ENCODE measurements at regions not wholly inside any gene's neighbourhood (a gene's known extent, or its start where the extent isn't known, plus 50 kb on each side); places are given as distances from the start of the nearest gene placed in this dataset.
"Not testable (repeated sequence)": the region's sequence is repeated elsewhere in the genome, so short reads cannot be mapped to it uniquely, and the experiment has no call there.

GRCh38 chr11:121374286-121374985, 77.7 kb upstream of the SORL1 start:
- POLR2A ChIA-PET, result no interaction called here
- CTCF ChIA-PET, result no interaction called here
- no peak for TF ChIP-seq ARNT (IDR thresholded peaks at IDR 0.05)
- no peak for TF ChIP-seq LEF1 (IDR thresholded peaks at IDR 0.05; ENCODE audit: borderline replicate concordance)
- TF ChIP-seq SUZ12 (IDR thresholded peaks at IDR 0.05), result no peak
- no peak for TF ChIP-seq L3MBTL2 (conservative IDR thresholded peaks at IDR 0.05)
- TF ChIP-seq ELF4 (IDR thresholded peaks at IDR 0.05), result no peak
- TF ChIP-seq ZNF384 (IDR thresholded peaks at IDR 0.05), result no peak
- TF ChIP-seq HDGF (IDR thresholded peaks at IDR 0.05; ENCODE audit: borderline replicate concordance), result no peak
- no peak for TF ChIP-seq PKNOX1 (IDR thresholded peaks at IDR 0.05)
- TF ChIP-seq SP1 (IDR thresholded peaks at IDR 0.05), result no peak
- no peak for TF ChIP-seq FOXA1 (IDR thresholded peaks at IDR 0.05)
- TF ChIP-seq BHLHE40 (IDR thresholded peaks at IDR 0.05; ENCODE audit: borderline replicate concordance), result no peak
- TF ChIP-seq FOXK2 (IDR thresholded peaks at IDR 0.05), result no peak
- no peak for TF ChIP-seq NFRKB (IDR thresholded peaks at IDR 0.05)
- TF ChIP-seq CTBP1 (IDR thresholded peaks at IDR 0.05; ENCODE audit: borderline replicate concordance), result no peak
- no peak for TF ChIP-seq TARDBP (IDR thresholded peaks at IDR 0.05)
- no peak for DNase-seq (ENCODE audit: extremely low spot score)

- POLR2A ChIA-PET, result no interaction called here
- CTCF ChIA-PET, result no interaction called here
- TF ChIP-seq SUZ12 (IDR thresholded peaks at IDR 0.05), result no peak
- no peak for TF ChIP-seq FOXA1 (IDR thresholded peaks at IDR 0.05)
- no peak for TF ChIP-seq ARNT (IDR thresholded peaks at IDR 0.05)
- no peak for TF ChIP-seq LEF1 (IDR thresholded peaks at IDR 0.05; ENCODE audit: borderline replicate concordance)
- TF ChIP-seq ELF4 (IDR thresholded peaks at IDR 0.05), result no peak
- TF ChIP-seq FOXM1 (IDR thresholded peaks at IDR 0.05; ENCODE audit: borderline replicate concordance), result no peak
- TF ChIP-seq SP1 (IDR thresholded peaks at IDR 0.05), result no peak
- TF ChIP-seq PKNOX1 (IDR thresholded peaks at IDR 0.05), result no peak
- no peak for TF ChIP-seq HDGF (IDR thresholded peaks at IDR 0.05; ENCODE audit: borderline replicate concordance)
- TF ChIP-seq L3MBTL2 (conservative IDR thresholded peaks at IDR 0.05), result no peak
- TF ChIP-seq ZNF384 (IDR thresholded peaks at IDR 0.05), result no peak
- no peak for TF ChIP-seq FOXK2 (IDR thresholded peaks at IDR 0.05)
- no peak for TF ChIP-seq NFRKB (IDR thresholded peaks at IDR 0.05)
- TF ChIP-seq TARDBP (IDR thresholded peaks at IDR 0.05), result no peak
- no peak for TF ChIP-seq CTBP1 (IDR thresholded peaks at IDR 0.05; ENCODE audit: borderline replicate concordance)
- TF ChIP-seq BHLHE40 (IDR thresholded peaks at IDR 0.05; ENCODE audit: borderline replicate concordance), result no peak
- DNase-seq (ENCODE audit: extremely low spot score), result no peak
Measured at GRCh38 chr11:121376130-121376529, 76.0 kb upstream of the SORL1 start.

- DNase-seq (ENCODE audit: extremely low spot score); POLR2A ChIA-PET: not testable (repeated sequence)
- CTCF ChIA-PET, result interaction anchor here (1.0 kb wide), 2 partner anchors 9 to 11 kb away, joined by 3 read pairs; no protein-coding TSS in a partner anchor
Measured at GRCh38 chr11:121379145-121379810, 72.8 kb upstream of the SORL1 start.

GRCh38 chr11:121383716-121384115, 68.4 kb upstream of the SORL1 start:
- ChIA-PET POLR2A (no interaction called here), CTCF (no interaction called here)
- no peak for DNase-seq (ENCODE audit: extremely low spot score)
- TF ChIP-seq FOXM1 (IDR thresholded peaks at IDR 0.05; ENCODE audit: borderline replicate concordance) (no peak), LEF1 (IDR thresholded peaks at IDR 0.05; ENCODE audit: borderline replicate concordance) (no peak), ARNT (IDR thresholded peaks at IDR 0.05) (no peak), FOXA1 (IDR thresholded peaks at IDR 0.05) (no peak), TARDBP (IDR thresholded peaks at IDR 0.05) (no peak), SP1 (IDR thresholded peaks at IDR 0.05) (no peak), SUZ12 (IDR thresholded peaks at IDR 0.05) (no peak), FOXK2 (IDR thresholded peaks at IDR 0.05) (no peak), ZNF384 (IDR thresholded peaks at IDR 0.05) (no peak), ELF4 (IDR thresholded peaks at IDR 0.05) (no peak), HDGF (IDR thresholded peaks at IDR 0.05; ENCODE audit: borderline replicate concordance) (no peak), BHLHE40 (IDR thresholded peaks at IDR 0.05; ENCODE audit: borderline replicate concordance) (no peak), CTBP1 (IDR thresholded peaks at IDR 0.05; ENCODE audit: borderline replicate concordance) (no peak), NFRKB (IDR thresholded peaks at IDR 0.05) (no peak)

- TF ChIP-seq NFRKB (IDR thresholded peaks at IDR 0.05) (no peak), ELF4 (IDR thresholded peaks at IDR 0.05) (no peak), HDGF (IDR thresholded peaks at IDR 0.05; ENCODE audit: borderline replicate concordance) (no peak), L3MBTL2 (conservative IDR thresholded peaks at IDR 0.05) (no peak), FOXA1 (IDR thresholded peaks at IDR 0.05) (no peak), TARDBP (IDR thresholded peaks at IDR 0.05) (no peak), CTBP1 (IDR thresholded peaks at IDR 0.05; ENCODE audit: borderline replicate concordance) (no peak), ARNT (IDR thresholded peaks at IDR 0.05) (no peak), LEF1 (IDR thresholded peaks at IDR 0.05; ENCODE audit: borderline replicate concordance) (no peak), SUZ12 (IDR thresholded peaks at IDR 0.05) (no peak), PKNOX1 (IDR thresholded peaks at IDR 0.05) (no peak)
- ChIA-PET POLR2A (no interaction called here), CTCF (no interaction called here)
- no peak for DNase-seq (ENCODE audit: extremely low spot score)
Measured at GRCh38 chr11:121385688-121386087, 66.4 kb upstream of the SORL1 start.

Data from HEK293T (cell line).